Adrenal gland (tissue), 5 donors: ENCODE measurements at regions not wholly inside any gene's neighbourhood (a gene's known extent, or its start where the extent isn't known, plus 50 kb on each side); places are given as distances from the start of the nearest gene placed in this dataset.

ENCODE experiments used
- POLR2A ChIP-seq, 2 donors: fragments of 450-650 bp; IDR thresholded peaks; one replicate each; pipeline ENCODE4 v1.6.1; 2017; ENCODE audit warnings: antibody characterized with exemption in 2 of 2, mild to moderate bottlenecking in 2 of 2, moderate library complexity in 1 of 2
- TF ChIP-seq, protein P1 (sequence below), 6 experiments: fragments of 450-650 bp in 4 of 6; fragments of 200-600 bp in 2 of 6; sonication (generic) in 1 of 6; IDR thresholded peaks; 1 replicate in 5 of 6; 2 replicates in 1 of 6; pipeline versions ENCODE4 v1.5.1 to v1.8.0; 2016 to 2021; ENCODE audit warnings: antibody characterized with exemption in 6 of 6, mild to moderate bottlenecking in 2 of 6, moderate library complexity in 1 of 6
- donor health status: DM: no; HTN: no; CAD: no.

DNA sequence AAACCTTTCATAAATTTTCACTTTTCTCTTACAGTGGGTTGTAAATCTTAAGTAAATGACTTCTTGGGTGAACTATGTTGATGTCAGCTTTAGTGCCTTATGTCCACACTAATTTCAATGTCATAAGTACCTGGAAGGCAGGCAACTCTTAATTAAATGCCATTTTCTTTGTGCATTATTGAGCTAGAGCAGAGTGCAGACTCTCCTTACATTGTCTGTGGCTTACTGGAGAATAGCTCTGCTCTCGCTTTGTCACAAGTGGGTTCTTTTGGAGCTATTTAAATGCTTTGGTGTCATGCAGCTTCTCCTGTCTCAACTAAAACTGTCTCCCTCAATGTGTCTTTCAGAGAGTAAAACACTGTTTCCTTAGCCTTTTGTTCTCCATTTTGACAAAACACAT is 411.6 kb downstream of the STIM2 start:
- TF ChIP-seq, protein P1, sequence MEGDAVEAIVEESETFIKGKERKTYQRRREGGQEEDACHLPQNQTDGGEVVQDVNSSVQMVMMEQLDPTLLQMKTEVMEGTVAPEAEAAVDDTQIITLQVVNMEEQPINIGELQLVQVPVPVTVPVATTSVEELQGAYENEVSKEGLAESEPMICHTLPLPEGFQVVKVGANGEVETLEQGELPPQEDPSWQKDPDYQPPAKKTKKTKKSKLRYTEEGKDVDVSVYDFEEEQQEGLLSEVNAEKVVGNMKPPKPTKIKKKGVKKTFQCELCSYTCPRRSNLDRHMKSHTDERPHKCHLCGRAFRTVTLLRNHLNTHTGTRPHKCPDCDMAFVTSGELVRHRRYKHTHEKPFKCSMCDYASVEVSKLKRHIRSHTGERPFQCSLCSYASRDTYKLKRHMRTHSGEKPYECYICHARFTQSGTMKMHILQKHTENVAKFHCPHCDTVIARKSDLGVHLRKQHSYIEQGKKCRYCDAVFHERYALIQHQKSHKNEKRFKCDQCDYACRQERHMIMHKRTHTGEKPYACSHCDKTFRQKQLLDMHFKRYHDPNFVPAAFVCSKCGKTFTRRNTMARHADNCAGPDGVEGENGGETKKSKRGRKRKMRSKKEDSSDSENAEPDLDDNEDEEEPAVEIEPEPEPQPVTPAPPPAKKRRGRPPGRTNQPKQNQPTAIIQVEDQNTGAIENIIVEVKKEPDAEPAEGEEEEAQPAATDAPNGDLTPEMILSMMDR (IDR thresholded peaks at IDR 0.05), result no peak
- no peak for TF ChIP-seq POLR2A (IDR thresholded peaks at IDR 0.05)
